GM12878 (cell line): ENCODE measurements at regions not wholly inside any gene's neighbourhood (a gene's known extent, or its start where the extent isn't known, plus 50 kb on each side); places are given as distances from the start of the nearest gene placed in this dataset.

Source experiments
- ATAC-seq: fragments of 200-7000 bp; cut with Tn5 transposase; 3 replicates; pipeline ENCODE4 v1.9.1; 2020; ENCODE audit warnings: mild to moderate bottlenecking, moderate library complexity
- BruUV-seq: library from RNA; stranded (reverse); fragments of 400-500 nt; replicated peaks from 2 replicates; lab custom pipeline; 2021; lab: Mats Ljungman, UMichigan
- CTCF ChIA-PET: fragments of 300-600 bp; sonication (Branson Sonifier 250); formaldehyde crosslinking; extraction: SDS; loops from one replicate; lab custom pipeline; 2021; ENCODE audit warnings: inconsistent platforms; lab: Yijun Ruan, JAX
- POLR2A ChIA-PET: fragments of 350-600 bp; formaldehyde crosslinking; extraction: SDS; loops from one replicate; lab custom pipeline; 2021; ENCODE audit warnings: inconsistent platforms; lab: Charles Lee
- RAD21 ChIA-PET: fragments of 300-600 bp; sonication (Branson Sonifier 250); formaldehyde crosslinking; loops from one replicate; lab custom pipeline; 2023; ENCODE audit warnings: antibody characterized with exemption; ENCODE audit not compliant: unreplicated experiment; lab: Charles Lee
- SMC1A ChIA-PET: fragments of 300-600 bp; sonication (Branson Sonifier 250); formaldehyde crosslinking; loops from one replicate; lab custom pipeline; 2023; ENCODE audit not compliant: unreplicated experiment, uncharacterized antibody; lab: Charles Lee
- DNase-seq: peaks from one replicate; pipeline ENCODE4 v3.0.0-alpha.2; 2011; ENCODE audit warnings: low read depth, low spot score
- FAIRE-seq: peaks from 3 replicates; lab custom pipeline; 2011; peaks lifted over from hg19 to GRCh38; lab: Jason Lieb, UNC
- H2AFZ ChIP-seq: 2 replicates; pipeline ENCODE4 v1.6.0; 2011; ENCODE audit warnings: low read depth, low read length, control low read depth; ENCODE audit not compliant: control insufficient read depth
- H3K27ac ChIP-seq: 2 replicates; pipeline ENCODE4 v1.5.1; 2011; ENCODE audit warnings: control low read depth; ENCODE audit not compliant: control insufficient read depth, insufficient read depth
- H3K27me3 ChIP-seq, 2 experiments: replicated peaks in 1 of 2; 2 replicates each; pipeline versions ENCODE4 v1.6.0 to v1.6.1; 2011; ENCODE audit warnings: low read length in 1 of 2; ENCODE audit not compliant: control insufficient read depth in 2 of 2, insufficient read depth in 2 of 2
- H3K36me3 ChIP-seq, 2 experiments: 2 replicates each; pipeline ENCODE4 v1.5.1; 2011; ENCODE audit warnings: low read length in 1 of 2; ENCODE audit not compliant: control insufficient read depth in 2 of 2, insufficient read depth in 2 of 2
- H3K4me1 ChIP-seq: 2 replicates; pipeline ENCODE4 v1.6.1; 2011; ENCODE audit warnings: mild to moderate bottlenecking, low read length, moderate library complexity, mixed read lengths; ENCODE audit not compliant: control insufficient read depth, insufficient read depth
- H3K4me2 ChIP-seq: 2 replicates; pipeline ENCODE4 v1.6.0; 2011; ENCODE audit warnings: control low read depth; ENCODE audit not compliant: control insufficient read depth, insufficient read depth
- H3K4me3 ChIP-seq: fragments of 200-600 bp; sonication (generic); 2 replicates; pipeline ENCODE4 v1.5.1; 2016
- H3K79me2 ChIP-seq: 2 replicates; pipeline ENCODE4 v1.6.0; 2011; ENCODE audit warnings: low read length; ENCODE audit not compliant: control insufficient read depth, insufficient read depth
- H3K9ac ChIP-seq: 2 replicates; pipeline ENCODE4 v1.8.0; 2011; ENCODE audit warnings: low read length, control low read depth, mixed read lengths; ENCODE audit not compliant: control insufficient read depth, insufficient read depth
- H3K9me3 ChIP-seq: replicated peaks from 3 replicates; pipeline ENCODE4 v1.5.1; 2011; ENCODE audit warnings: mild to moderate bottlenecking, low read length; ENCODE audit not compliant: control insufficient read depth, insufficient read depth
- H4K20me1 ChIP-seq: 2 replicates; pipeline ENCODE4 v1.6.0; 2011; ENCODE audit not compliant: control insufficient read depth, insufficient read depth
- ASH2L ChIP-seq: fragments of 300-600, 200-600 bp; sonication (generic); IDR thresholded peaks from 2 replicates; pipeline ENCODE4 v1.6.1; 2017; ENCODE audit warnings: low read depth, mild to moderate bottlenecking, borderline replicate concordance
- CREB1 ChIP-seq: IDR thresholded peaks from 2 replicates; pipeline ENCODE4 v1.6.1; 2012; ENCODE audit warnings: low read depth, mild to moderate bottlenecking, inconsistent platforms
- EED ChIP-seq: sonication (generic); IDR thresholded peaks from 2 replicates; pipeline ENCODE4 v1.6.1; 2016; ENCODE audit warnings: antibody characterized with exemption, low read depth
- EZH2 ChIP-seq: IDR thresholded peaks from 2 replicates; pipeline ENCODE4 v1.6.1; 2012; ENCODE audit warnings: low read depth, mild to moderate bottlenecking, control low read depth, inconsistent platforms, low read length, borderline replicate concordance; ENCODE audit not compliant: control insufficient read depth
- GABPA ChIP-seq: IDR thresholded peaks from 2 replicates; pipeline ENCODE4 v1.6.1; 2014; ENCODE audit warnings: antibody characterized with exemption, low read depth, mild to moderate bottlenecking, inconsistent platforms
- GATAD2B ChIP-seq: fragments of 450-650 bp; conservative IDR thresholded peaks from 2 replicates; pipeline ENCODE4 v1.6.1; 2017; ENCODE audit warnings: low read depth, mild to moderate bottlenecking, moderate library complexity
- NFXL1 ChIP-seq: fragments of 450-650 bp; IDR thresholded peaks from 2 replicates; pipeline ENCODE4 v1.6.1; 2017; ENCODE audit warnings: antibody characterized with exemption, mild to moderate bottlenecking, borderline replicate concordance
- POLR2A ChIP-seq: IDR thresholded peaks from 2 replicates; pipeline ENCODE4 v1.6.1; 2011; ENCODE audit warnings: low read depth, mild to moderate bottlenecking, low read length
- RFX5 ChIP-seq: IDR thresholded peaks from 2 replicates; pipeline ENCODE4 v1.6.1; 2011; ENCODE audit warnings: low read depth, low read length, improper control_type of control experiment
- SIN3A ChIP-seq: IDR thresholded peaks from 2 replicates; pipeline ENCODE4 v1.6.1; 2012; ENCODE audit warnings: low read depth, low read length, improper control_type of control experiment
- SREBF2 ChIP-seq: IDR thresholded peaks from 2 replicates; pipeline ENCODE4 v1.6.1; 2012; ENCODE audit warnings: mild to moderate bottlenecking, low read length
- STAT1 ChIP-seq: fragments of 450-650 bp; conservative IDR thresholded peaks from 2 replicates; pipeline ENCODE4 v1.6.1; 2014; ENCODE audit warnings: antibody characterized with exemption, mild to moderate bottlenecking
- TAF1 ChIP-seq: IDR thresholded peaks from 2 replicates; pipeline ENCODE4 v1.6.1; 2011; ENCODE audit warnings: mild to moderate bottlenecking, low read depth, low read length, borderline replicate concordance
- ZBED1 ChIP-seq: IDR thresholded peaks from 2 replicates; pipeline ENCODE4 v1.6.1; 2016; ENCODE audit warnings: borderline replicate concordance
- WGBS: methylation state at CpG from one replicate; pipeline ENCODE4 v1.1.6; 2016; ENCODE audit warnings: low lambda C conversion rate; ENCODE audit not compliant: insufficient replicate concordance, insufficient coverage; ENCODE audit errors: missing lambda C conversion rate; 5-methylcytosine and 5-hydroxymethylcytosine counted together
- in situ Hi-C: fragments of 300-500 bp; cut with MboI; formaldehyde crosslinking; loops from 9 replicates; pipeline ENCODE4 v1.14.3; 2018; ENCODE audit warnings: mixed read lengths
- intact Hi-C: fragments of 100-400 bp; cut with micrococcal nuclease; formaldehyde crosslinking; loops from one replicate; pipeline ENCODE4 v1.14.2; 2022; ENCODE audit not compliant: unreplicated experiment
- TF ChIP-seq, protein P1 (sequence below): IDR thresholded peaks from 2 replicates; pipeline ENCODE4 v1.6.1; 2012; ENCODE audit warnings: low read depth, low read length, improper control_type of control experiment
- TF ChIP-seq, protein P2 (sequence below), 3 experiments: IDR thresholded peaks in 2 of 3; conservative IDR thresholded peaks in 1 of 3; 2 replicates each; pipeline ENCODE4 v1.5.1; 2011; ENCODE audit warnings: low read depth in 3 of 3, low read length in 3 of 3, mild to moderate bottlenecking in 3 of 3, control low read depth in 2 of 3, moderate library complexity in 2 of 3, inconsistent platforms in 1 of 3, mixed read lengths in 1 of 3; ENCODE audit not compliant: control insufficient read depth in 2 of 3, insufficient read depth in 1 of 3; ENCODE audit errors: extremely low read depth in 1 of 3
- TF ChIP-seq, protein P3 (sequence below): fragments of 450-650 bp; IDR thresholded peaks from 2 replicates; pipeline ENCODE4 v1.6.1; 2016; ENCODE audit warnings: mild to moderate bottlenecking

DNA sequence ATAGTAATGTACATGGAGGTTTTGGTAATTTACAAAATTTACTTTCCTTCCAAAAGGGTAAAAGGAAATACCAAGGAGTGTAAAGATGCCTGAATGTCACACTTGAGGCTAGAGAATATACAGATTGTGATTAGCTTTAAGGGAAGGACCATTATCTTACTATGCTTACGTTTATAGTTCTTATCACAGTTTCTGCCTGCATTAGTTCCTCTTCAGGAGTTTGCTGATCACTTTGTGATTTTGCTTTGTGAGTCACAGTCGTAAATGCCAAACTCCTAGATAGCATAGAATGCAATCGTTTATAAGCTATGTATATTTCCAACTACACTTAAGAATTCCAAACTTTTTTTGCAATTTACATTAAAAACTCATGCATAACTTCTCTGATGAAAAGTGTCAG lies 1034.6 kb downstream of the DIPK2A start:
- POLR2A ChIA-PET = no interaction called here
- FAIRE-seq = peak; percentile 31
- in situ Hi-C loops (no loop called here), intact Hi-C loops (no loop called here)
- no peaks in the 10 kb centered on the region for H3K27me3 ChIP-seq
- H4K20me1 ChIP-seq = no peaks in the 10 kb centered on the region
- BruUV-seq = no TSS peak
- no peaks in the 10 kb centered on the region for H3K9me3 ChIP-seq
- H3K4me2 ChIP-seq = no peak overlapping the region
- H2AFZ ChIP-seq = no peak overlapping the region
- no peaks in the 10 kb centered on the region for H3K79me2 ChIP-seq
- H3K27ac ChIP-seq = no peak overlapping the region
- ATAC-seq = no peak
- no peak overlapping the region for H3K4me3 ChIP-seq
- no peaks in the 10 kb centered on the region for H3K4me1 ChIP-seq
- TF ChIP-seq NFXL1 = no peak
- no peak for TF ChIP-seq TAF1
- TF ChIP-seq EED = no peak
- TF ChIP-seq, protein P1, sequence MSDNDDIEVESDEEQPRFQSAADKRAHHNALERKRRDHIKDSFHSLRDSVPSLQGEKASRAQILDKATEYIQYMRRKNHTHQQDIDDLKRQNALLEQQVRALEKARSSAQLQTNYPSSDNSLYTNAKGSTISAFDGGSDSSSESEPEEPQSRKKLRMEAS = no peak
- TF ChIP-seq SIN3A = no peak
- no peak for TF ChIP-seq SREBF2
- TF ChIP-seq ZBED1 = no peak
- TF ChIP-seq EZH2 = no peak
- TF ChIP-seq GABPA = no peak
- no peak for TF ChIP-seq RFX5
- TF ChIP-seq STAT1 = no peak
- no peak for TF ChIP-seq GATAD2B
- no peak for TF ChIP-seq CREB1
- no peak for TF ChIP-seq POLR2A
- TF ChIP-seq, protein P2, sequence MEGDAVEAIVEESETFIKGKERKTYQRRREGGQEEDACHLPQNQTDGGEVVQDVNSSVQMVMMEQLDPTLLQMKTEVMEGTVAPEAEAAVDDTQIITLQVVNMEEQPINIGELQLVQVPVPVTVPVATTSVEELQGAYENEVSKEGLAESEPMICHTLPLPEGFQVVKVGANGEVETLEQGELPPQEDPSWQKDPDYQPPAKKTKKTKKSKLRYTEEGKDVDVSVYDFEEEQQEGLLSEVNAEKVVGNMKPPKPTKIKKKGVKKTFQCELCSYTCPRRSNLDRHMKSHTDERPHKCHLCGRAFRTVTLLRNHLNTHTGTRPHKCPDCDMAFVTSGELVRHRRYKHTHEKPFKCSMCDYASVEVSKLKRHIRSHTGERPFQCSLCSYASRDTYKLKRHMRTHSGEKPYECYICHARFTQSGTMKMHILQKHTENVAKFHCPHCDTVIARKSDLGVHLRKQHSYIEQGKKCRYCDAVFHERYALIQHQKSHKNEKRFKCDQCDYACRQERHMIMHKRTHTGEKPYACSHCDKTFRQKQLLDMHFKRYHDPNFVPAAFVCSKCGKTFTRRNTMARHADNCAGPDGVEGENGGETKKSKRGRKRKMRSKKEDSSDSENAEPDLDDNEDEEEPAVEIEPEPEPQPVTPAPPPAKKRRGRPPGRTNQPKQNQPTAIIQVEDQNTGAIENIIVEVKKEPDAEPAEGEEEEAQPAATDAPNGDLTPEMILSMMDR (IDR thresholded peaks at IDR 0.05 in 2 of 3, conservative IDR thresholded peaks at IDR 0.05 in 1 of 3; ENCODE audit: control insufficient read depth in 2 of 3, extremely low read depth in 1 of 3, insufficient read depth in 1 of 3, low read depth in 3 of 3, low read length in 3 of 3) = no peak
- TF ChIP-seq ASH2L = no peak
- TF ChIP-seq, protein P3, sequence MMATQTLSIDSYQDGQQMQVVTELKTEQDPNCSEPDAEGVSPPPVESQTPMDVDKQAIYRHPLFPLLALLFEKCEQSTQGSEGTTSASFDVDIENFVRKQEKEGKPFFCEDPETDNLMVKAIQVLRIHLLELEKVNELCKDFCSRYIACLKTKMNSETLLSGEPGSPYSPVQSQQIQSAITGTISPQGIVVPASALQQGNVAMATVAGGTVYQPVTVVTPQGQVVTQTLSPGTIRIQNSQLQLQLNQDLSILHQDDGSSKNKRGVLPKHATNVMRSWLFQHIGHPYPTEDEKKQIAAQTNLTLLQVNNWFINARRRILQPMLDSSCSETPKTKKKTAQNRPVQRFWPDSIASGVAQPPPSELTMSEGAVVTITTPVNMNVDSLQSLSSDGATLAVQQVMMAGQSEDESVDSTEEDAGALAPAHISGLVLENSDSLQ = no peak
- DNase-seq = no peak
- no peak overlapping the region for H3K9ac ChIP-seq
- WGBS = 10% methylated on average over 3 of the region's 3 CpGs
- CTCF ChIA-PET = no interaction called here
- RAD21 ChIA-PET = no interaction called here
- SMC1A ChIA-PET = no interaction called here
- H3K36me3 ChIP-seq = no peaks in the 10 kb centered on the region
